ENCODE measurements at regions not wholly inside any gene's neighbourhood (a gene's known extent, or its start where the extent isn't known, plus 50 kb on each side); places are given as distances from the start of the nearest gene placed in this dataset.

GRCh38 chr12:83321971-83322370 is 635.3 kb downstream of the TMTC2 start:
- TF ChIP-seq CTCF (optimal IDR thresholded peaks at IDR 0.05 in 1 of 3, IDR thresholded peaks at IDR 0.05 in 1 of 3, conservative IDR thresholded peaks at IDR 0.05 in 1 of 3; ENCODE audit: extremely low read depth in 1 of 3, insufficient read depth in 2 of 3, low read length in 3 of 3): no peak
- no peak for TF ChIP-seq EZH2 (IDR thresholded peaks at IDR 0.05; ENCODE audit: low read length)

All from keratinocyte (primary cell).